ENCODE measurements at regions not wholly inside any gene's neighbourhood (a gene's known extent, or its start where the extent isn't known, plus 50 kb on each side); places are given as distances from the start of the nearest gene placed in this dataset.

GRCh38 chr3:177977381-177978158 is 558.7 kb upstream of the KCNMB2 start:
- peak in 1 of 2 experiments; percentile 17 for DNase-seq

GRCh38 chr3:177978946-177979345 is 557.3 kb upstream of the KCNMB2 start:
- no peak for DNase-seq

GRCh38 chr3:177979703-177980102 is 556.5 kb upstream of the KCNMB2 start:
- peak in 1 of 2 experiments; percentile 17 for DNase-seq

GRCh38 chr3:177981576-177981975 is 554.7 kb upstream of the KCNMB2 start:
- no peak for DNase-seq

- DNase-seq, result no peak
Measured at GRCh38 chr3:177982034-177982433, 554.2 kb upstream of the KCNMB2 start.

GRCh38 chr3:177983320-177983719 is 552.9 kb upstream of the KCNMB2 start:
- no peak for DNase-seq

GRCh38 chr3:177992993-177993970 is 543.0 kb upstream of the KCNMB2 start:
- no peak for DNase-seq

GRCh38 chr3:177994976-177995375 is 541.3 kb upstream of the KCNMB2 start:
- no peak for DNase-seq

GRCh38 chr3:177995381-177996085 is 540.7 kb upstream of the KCNMB2 start:
- DNase-seq, result no peak

- no peak for DNase-seq
Measured at GRCh38 chr3:178001670-178002101, 534.5 kb upstream of the KCNMB2 start.

- peak; percentile 26 to 67 for DNase-seq
Measured at GRCh38 chr3:178002113-178002512, 534.1 kb upstream of the KCNMB2 start.

- no peak for DNase-seq
Measured at GRCh38 chr3:178003756-178004155, 532.5 kb upstream of the KCNMB2 start.

- DNase-seq, result no peak
Measured at GRCh38 chr3:178005961-178006360, 530.3 kb upstream of the KCNMB2 start.

GRCh38 chr3:178010306-178010705 is 525.9 kb upstream of the KCNMB2 start:
- DNase-seq, result no peak

GRCh38 chr3:178019645-178020044 is 516.6 kb upstream of the KCNMB2 start:
- DNase-seq, result no peak

GRCh38 chr3:178022599-178022998 is 513.6 kb upstream of the KCNMB2 start:
- DNase-seq, result no peak

GRCh38 chr3:178028933-178029332 is 507.3 kb upstream of the KCNMB2 start:
- DNase-seq, result no peak

- DNase-seq, result no peak
Measured at GRCh38 chr3:178036451-178037144, 499.6 kb upstream of the KCNMB2 start.

- DNase-seq, result no peak
Measured at GRCh38 chr3:178041931-178042330, 494.3 kb upstream of the KCNMB2 start.

- DNase-seq, result peak in 1 of 2 experiments; percentile 64
Measured at GRCh38 chr3:178042376-178042775, 493.9 kb upstream of the KCNMB2 start.

- peak in 1 of 2 experiments; percentile 63 for DNase-seq
Measured at GRCh38 chr3:178043084-178043483, 493.2 kb upstream of the KCNMB2 start.

GRCh38 chr3:178044320-178044719 is 491.9 kb upstream of the KCNMB2 start:
- DNase-seq, result no peak
